HG02840 (cell line): ENCODE measurements at regions not wholly inside any gene's neighbourhood (a gene's known extent, or its start where the extent isn't known, plus 50 kb on each side); places are given as distances from the start of the nearest gene placed in this dataset.

Experiments
- ATAC-seq: cut with Tn5 transposase; IDR thresholded peaks from one replicate; pipeline ENCODE4 v1.9.1; 2021; ENCODE audit warnings: mild to moderate bottlenecking, moderate library complexity, moderate number of reproducible peaks; ENCODE audit not compliant: unreplicated experiment, low FRiP score

- no peak for ATAC-seq
Measured at GRCh38 chr2:80830891-80831290, 526.3 kb upstream of the LRRTM1 start.

- no peak for ATAC-seq
Measured at GRCh38 chr2:80822999-80823398, 518.4 kb upstream of the LRRTM1 start.

DNA sequence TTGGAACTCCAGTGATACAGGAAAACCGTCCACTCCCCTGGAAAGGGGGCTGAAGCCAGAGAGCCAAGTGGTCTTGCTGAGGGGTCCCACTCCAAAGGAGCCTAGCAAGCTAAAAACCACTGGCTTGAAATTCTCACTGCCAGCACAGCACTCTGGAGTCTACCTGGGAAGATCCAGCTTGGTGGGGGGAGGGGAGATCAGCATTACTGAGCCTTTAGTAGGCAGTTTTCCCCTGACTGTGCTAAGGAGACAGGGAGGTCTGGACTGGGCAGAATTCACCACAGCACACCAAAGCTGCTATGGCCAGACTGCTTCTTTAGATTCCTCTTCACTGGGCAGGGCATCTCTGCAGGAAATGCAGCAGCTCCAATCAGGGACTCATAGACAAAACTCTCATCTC is 510.7 kb upstream of the LRRTM1 start:
- ATAC-seq, result no peak

DNA sequence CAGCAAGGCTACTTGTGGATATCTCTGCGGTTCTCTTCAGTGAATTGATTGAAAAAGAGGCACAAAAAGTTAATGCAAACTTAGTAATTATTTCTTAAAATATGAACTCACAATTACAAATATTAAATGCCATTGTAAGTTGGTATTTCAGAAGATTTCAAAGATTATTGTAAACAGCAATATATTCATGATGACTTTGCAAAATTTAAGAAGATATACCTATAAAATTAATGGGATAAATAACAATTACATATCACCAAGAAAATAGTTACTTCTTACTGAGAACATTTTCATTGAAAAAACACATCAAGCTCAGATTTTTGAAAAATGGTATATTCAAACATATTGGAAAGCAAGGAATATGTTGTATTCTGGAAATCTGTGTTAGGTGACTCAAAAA is 482.0 kb upstream of the LRRTM1 start:
- no peak for ATAC-seq

- ATAC-seq, result no peak
Measured at GRCh38 chr2:80778704-80779103, 474.2 kb upstream of the LRRTM1 start.

DNA sequence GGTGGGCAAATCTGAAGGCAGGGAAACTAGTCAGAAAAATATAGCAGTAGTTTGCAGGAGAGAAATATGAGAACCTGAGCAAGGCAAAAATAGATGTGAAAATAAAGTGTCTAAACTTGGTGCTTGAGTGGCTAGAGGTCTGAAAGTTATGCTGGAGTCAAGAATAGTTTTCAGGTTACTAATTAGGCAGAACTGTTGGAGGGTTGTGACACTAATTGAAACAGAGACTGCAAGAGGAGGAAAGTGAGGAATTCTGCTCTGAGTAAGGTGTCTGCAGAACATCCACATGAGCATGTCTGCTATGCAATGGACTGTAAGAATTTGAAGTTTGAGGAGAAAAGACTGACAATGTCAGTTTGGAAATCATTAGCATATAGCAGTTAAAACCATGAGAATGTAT is 444.0 kb upstream of the LRRTM1 start:
- no peak for ATAC-seq

DNA sequence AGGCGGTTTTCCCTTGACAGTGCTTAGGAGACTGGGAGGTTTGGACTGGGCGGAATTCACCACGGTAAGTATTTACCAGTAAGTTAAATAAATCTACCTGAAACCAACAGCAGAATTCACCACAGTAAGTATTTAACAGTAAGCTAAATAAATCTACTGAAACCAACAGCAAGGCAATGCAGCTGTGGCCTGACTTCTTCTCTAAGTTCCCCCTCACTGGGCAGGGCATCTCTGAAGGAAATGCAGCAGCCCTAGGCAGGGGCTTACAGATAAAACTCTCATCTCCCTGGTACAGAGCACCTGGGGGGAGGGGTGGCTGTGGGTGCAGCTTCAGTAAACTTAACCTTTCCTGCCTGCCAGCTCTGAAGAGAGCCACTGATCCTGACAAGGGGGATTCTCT is 432.5 kb upstream of the LRRTM1 start:
- no peak for ATAC-seq

- no peak for ATAC-seq
Measured at GRCh38 chr2:80725001-80725400, 420.4 kb upstream of the LRRTM1 start.

- no peak for ATAC-seq
Measured at GRCh38 chr2:80722803-80723202, 418.3 kb upstream of the LRRTM1 start.

- ATAC-seq, result no peak
Measured at GRCh38 chr2:80719607-80720006, 415.1 kb upstream of the LRRTM1 start.

DNA sequence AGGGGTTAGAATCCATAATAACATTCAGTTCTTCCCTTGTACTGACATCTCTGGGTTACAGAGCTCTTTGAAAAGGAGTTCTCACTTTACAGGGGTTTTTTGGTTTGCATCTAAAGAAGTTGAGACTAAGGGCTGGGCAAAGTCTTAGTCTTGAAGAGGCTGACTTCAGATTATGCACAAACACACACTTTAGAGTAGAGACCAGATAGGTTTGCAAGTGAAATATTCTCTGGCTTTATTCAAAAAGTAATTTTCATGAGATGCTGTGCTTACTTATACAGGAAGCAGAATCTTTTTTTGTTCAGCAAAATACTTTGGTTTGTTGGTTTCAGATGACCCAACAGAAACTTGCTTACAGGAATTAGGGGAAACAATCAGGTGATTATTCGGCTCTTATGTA is 410.9 kb upstream of the LRRTM1 start:
- no peak for ATAC-seq

- ATAC-seq, result no peak
Measured at GRCh38 chr2:80711915-80712314, 407.4 kb upstream of the LRRTM1 start.

DNA sequence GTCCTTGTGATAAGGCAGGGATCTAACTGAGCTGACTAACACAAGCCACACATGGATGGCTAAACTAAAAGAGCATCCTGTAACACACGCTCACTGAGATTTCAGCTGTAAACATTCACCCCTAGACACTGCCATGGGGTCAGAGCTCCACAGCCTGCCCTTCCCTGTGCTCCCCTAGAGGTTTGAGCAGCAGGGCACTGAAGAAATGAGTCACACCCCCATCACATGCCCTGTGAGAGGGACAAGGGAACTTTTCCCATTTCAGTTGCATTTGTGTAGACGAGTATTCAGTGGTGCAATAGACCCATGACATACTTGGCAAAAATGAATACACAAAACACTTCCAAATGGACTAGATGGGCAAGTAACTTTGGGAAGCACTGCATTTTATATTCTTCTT is 402.4 kb upstream of the LRRTM1 start:
- ATAC-seq, result no peak

GRCh38 chr2:80706541-80706940 is 402.0 kb upstream of the LRRTM1 start:
- no peak for ATAC-seq

GRCh38 chr2:80703532-80703931 is 399.0 kb upstream of the LRRTM1 start:
- ATAC-seq, result no peak

DNA sequence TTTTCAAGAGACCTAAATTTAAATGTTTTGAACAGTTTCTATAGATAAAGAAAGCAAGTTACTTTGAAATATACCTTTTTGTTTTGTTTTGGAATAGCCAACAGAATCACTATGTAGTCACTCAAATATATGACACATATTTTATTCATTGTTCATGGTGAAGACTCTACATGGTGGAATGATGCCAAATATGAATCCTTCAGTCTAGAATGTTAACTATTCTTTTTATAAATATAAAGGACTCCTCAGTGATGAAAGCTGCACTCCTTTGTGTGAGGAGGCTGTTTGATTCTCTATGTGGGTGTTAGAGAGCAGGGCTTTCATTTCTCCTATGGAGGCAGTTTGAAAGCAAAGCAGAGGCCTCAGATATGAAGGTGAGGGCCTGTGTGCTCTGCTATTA is 396.4 kb upstream of the LRRTM1 start:
- ATAC-seq, result no peak
